Loucy (cell line): ENCODE measurements at regions not wholly inside any gene's neighbourhood (a gene's known extent, or its start where the extent isn't known, plus 50 kb on each side); places are given as distances from the start of the nearest gene placed in this dataset.

Experiments used
- H2AFZ ChIP-seq: fragments of 200-600 bp; sonication (generic); 2 replicates; pipeline ENCODE4 v1.6.0; 2016; ENCODE audit warnings: antibody characterized with exemption, mild to moderate bottlenecking, low read length, moderate library complexity
- H3F3A ChIP-seq: fragments of 200-600 bp; 2 replicates; pipeline ENCODE4 v1.6.0; 2016; ENCODE audit warnings: antibody characterized with exemption, low read depth, mild to moderate bottlenecking
- H3K27me3 ChIP-seq: fragments of 200-600 bp; sonication (generic); 2 replicates; pipeline ENCODE4 v1.6.1; 2014; ENCODE audit warnings: low read length, mild to moderate bottlenecking; ENCODE audit not compliant: insufficient read depth, poor library complexity, severe bottlenecking
- H3K36me3 ChIP-seq: fragments of 200-600 bp; sonication (generic); 2 replicates; pipeline ENCODE4 v1.6.1; 2016; ENCODE audit warnings: low read length; ENCODE audit not compliant: insufficient read depth
- H3K4me1 ChIP-seq: fragments of 200-600 bp; sonication (generic); 2 replicates; pipeline ENCODE4 v1.5.1; 2014; ENCODE audit warnings: low read length, mild to moderate bottlenecking; ENCODE audit not compliant: insufficient read depth, poor library complexity, severe bottlenecking
- H3K4me2 ChIP-seq: fragments of 200-600 bp; sonication (generic); 2 replicates; pipeline ENCODE4 v1.6.0; 2014; ENCODE audit warnings: antibody characterized with exemption, low read length, low read depth, mild to moderate bottlenecking; ENCODE audit not compliant: poor library complexity, severe bottlenecking
- H3K4me3 ChIP-seq: fragments of 200-600 bp; sonication (generic); 2 replicates; pipeline ENCODE4 v1.5.1; 2014; ENCODE audit warnings: low read length, mild to moderate bottlenecking, mixed read lengths; ENCODE audit not compliant: poor library complexity, severe bottlenecking
- H3K79me2 ChIP-seq: fragments of 200-600 bp; sonication (generic); 2 replicates; pipeline ENCODE4 v1.6.1; 2014; ENCODE audit warnings: low read length; ENCODE audit not compliant: insufficient read depth
- H3K9ac ChIP-seq: fragments of 200-600 bp; sonication (generic); 2 replicates; pipeline ENCODE4 v1.6.0; 2014; ENCODE audit warnings: mild to moderate bottlenecking, low read depth, low read length, moderate library complexity; ENCODE audit not compliant: poor library complexity, severe bottlenecking
- H3K9me2 ChIP-seq: fragments of 200-600 bp; sonication (generic); replicated peaks from 2 replicates; pipeline ENCODE4 v1.6.1; 2016; ENCODE audit warnings: low read depth, low read length, mixed read lengths
- H3K9me3 ChIP-seq: fragments of 200-600 bp; sonication (generic); 2 replicates; pipeline ENCODE4 v1.6.1; 2014; ENCODE audit warnings: mild to moderate bottlenecking, antibody characterized with exemption, low read length, low read depth; ENCODE audit not compliant: insufficient read depth
- H4K20me1 ChIP-seq: fragments of 200-600 bp; sonication (generic); 2 replicates; pipeline ENCODE4 v1.6.0; 2014; ENCODE audit warnings: antibody characterized with exemption, low read length, mild to moderate bottlenecking; ENCODE audit not compliant: insufficient read depth, poor library complexity, severe bottlenecking
- EZH2phosphoT487 ChIP-seq: fragments of 200-600 bp; IDR thresholded peaks from 2 replicates; pipeline ENCODE4 v1.6.1; 2018; ENCODE audit warnings: antibody characterized with exemption, mild to moderate bottlenecking, moderate library complexity, borderline replicate concordance
- TF ChIP-seq, protein P1 (sequence below): fragments of 200-600 bp; sonication (generic); conservative IDR thresholded peaks from 2 replicates; pipeline ENCODE4 v1.5.1; 2014; ENCODE audit warnings: mild to moderate bottlenecking, antibody characterized with exemption, low read length

DNA sequence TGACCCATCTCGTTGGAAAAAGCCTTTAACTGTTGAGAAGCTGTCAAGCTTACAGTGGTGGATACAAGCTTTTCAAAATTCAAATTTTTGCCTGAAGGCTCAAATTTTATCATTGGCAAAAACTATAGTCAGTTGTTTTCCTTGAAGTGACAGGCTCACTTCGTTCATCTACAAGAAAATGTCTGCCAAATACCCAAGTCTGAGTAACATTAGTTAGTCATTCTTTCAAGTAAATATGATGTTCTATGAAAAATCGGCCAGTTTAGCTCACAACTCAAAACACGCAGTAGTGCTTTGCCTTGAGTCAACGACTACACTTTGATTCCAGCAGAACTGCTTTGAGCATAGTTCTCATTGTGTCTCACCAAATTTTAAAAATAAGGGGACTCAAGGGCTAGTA lies 170.3 kb upstream of the MAMLD1 start:
- no peaks in the 10 kb centered on the region for H3K9me3 ChIP-seq
- TF ChIP-seq, protein P1, sequence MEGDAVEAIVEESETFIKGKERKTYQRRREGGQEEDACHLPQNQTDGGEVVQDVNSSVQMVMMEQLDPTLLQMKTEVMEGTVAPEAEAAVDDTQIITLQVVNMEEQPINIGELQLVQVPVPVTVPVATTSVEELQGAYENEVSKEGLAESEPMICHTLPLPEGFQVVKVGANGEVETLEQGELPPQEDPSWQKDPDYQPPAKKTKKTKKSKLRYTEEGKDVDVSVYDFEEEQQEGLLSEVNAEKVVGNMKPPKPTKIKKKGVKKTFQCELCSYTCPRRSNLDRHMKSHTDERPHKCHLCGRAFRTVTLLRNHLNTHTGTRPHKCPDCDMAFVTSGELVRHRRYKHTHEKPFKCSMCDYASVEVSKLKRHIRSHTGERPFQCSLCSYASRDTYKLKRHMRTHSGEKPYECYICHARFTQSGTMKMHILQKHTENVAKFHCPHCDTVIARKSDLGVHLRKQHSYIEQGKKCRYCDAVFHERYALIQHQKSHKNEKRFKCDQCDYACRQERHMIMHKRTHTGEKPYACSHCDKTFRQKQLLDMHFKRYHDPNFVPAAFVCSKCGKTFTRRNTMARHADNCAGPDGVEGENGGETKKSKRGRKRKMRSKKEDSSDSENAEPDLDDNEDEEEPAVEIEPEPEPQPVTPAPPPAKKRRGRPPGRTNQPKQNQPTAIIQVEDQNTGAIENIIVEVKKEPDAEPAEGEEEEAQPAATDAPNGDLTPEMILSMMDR, result no peak
- no peak for TF ChIP-seq EZH2phosphoT487
- peaks cover 3% of the 10 kb centered on the region for H3K4me1 ChIP-seq
- no peaks in the 10 kb centered on the region for H3K9me2 ChIP-seq
- no peaks in the 10 kb centered on the region for H3K27me3 ChIP-seq
- no peak overlapping the region for H3K4me2 ChIP-seq
- no peaks in the 10 kb centered on the region for H3K36me3 ChIP-seq
- no peak overlapping the region for H3K4me3 ChIP-seq
- no peak overlapping the region for H3K9ac ChIP-seq
- no peak overlapping the region for H2AFZ ChIP-seq
- H4K20me1 ChIP-seq, result no peaks in the 10 kb centered on the region
- H3F3A ChIP-seq, result no peaks in the 10 kb centered on the region
- H3K79me2 ChIP-seq, result no peaks in the 10 kb centered on the region

DNA sequence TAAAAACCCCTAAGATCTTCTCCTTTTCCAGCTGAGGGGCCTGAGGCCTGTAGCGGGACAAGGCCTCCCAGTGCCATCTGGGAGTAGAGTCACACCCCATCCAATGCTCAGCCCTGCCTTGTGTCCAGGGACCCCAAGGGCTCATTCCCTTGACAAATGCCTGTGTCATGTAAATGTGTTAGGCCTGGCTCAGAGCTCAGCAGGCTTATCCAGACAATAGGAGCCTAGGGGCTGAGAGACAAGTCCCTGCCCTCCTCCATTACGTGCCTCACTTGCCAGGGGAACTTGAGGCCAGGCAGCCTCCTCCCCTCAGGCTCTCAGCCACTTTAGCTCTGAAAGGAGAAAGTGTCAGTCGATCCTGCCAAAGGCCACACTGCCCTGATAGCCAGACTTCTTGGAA lies 166.8 kb upstream of the MAMLD1 start:
- no peak overlapping the region for H3K4me3 ChIP-seq
- no peaks in the 10 kb centered on the region for H3K27me3 ChIP-seq

DNA sequence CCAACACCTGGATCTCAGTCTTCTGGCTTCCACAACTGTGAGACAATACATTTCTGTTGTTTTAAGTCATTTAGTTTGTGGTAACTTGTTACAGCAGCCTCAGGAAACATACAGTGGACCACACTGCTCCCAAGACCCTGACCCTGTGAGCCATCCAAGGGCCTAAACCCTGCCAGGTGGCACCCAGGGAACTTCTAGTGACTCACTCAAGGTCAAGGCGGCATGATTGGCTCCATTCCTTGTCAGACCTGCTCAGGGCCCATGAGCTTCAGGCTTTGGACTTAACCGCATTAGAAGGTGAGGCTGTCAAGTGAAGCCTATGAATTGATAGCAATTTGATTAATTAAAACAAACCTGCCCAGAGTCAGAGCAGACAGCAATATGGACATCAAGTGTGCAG lies 165.7 kb upstream of the MAMLD1 start:
- no peaks in the 10 kb centered on the region for H3K9me2 ChIP-seq
- no peaks in the 10 kb centered on the region for H4K20me1 ChIP-seq
- H3K4me1 ChIP-seq, result peaks cover 27% of the 10 kb centered on the region
- no peaks in the 10 kb centered on the region for H3K36me3 ChIP-seq
- no peaks in the 10 kb centered on the region for H3K27me3 ChIP-seq
- TF ChIP-seq EZH2phosphoT487, result no peak
- TF ChIP-seq, protein P1, result no peak
- H3K4me3 ChIP-seq, result no peak overlapping the region
- no peaks in the 10 kb centered on the region for H3K9me3 ChIP-seq
- no peak overlapping the region for H3K9ac ChIP-seq
- no peaks in the 10 kb centered on the region for H3K79me2 ChIP-seq
- H3K4me2 ChIP-seq, result peak overlapping the region; percentile 37
- no peak overlapping the region for H2AFZ ChIP-seq
- no peaks in the 10 kb centered on the region for H3F3A ChIP-seq

More for the DNA sequence above, 166.8 kb upstream of the MAMLD1 start:
- TF ChIP-seq, protein P1, result no peak
- TF ChIP-seq EZH2phosphoT487, result no peak
- H3K79me2 ChIP-seq, result no peaks in the 10 kb centered on the region
- H3F3A ChIP-seq, result no peaks in the 10 kb centered on the region
- no peaks in the 10 kb centered on the region for H3K9me3 ChIP-seq
- no peaks in the 10 kb centered on the region for H3K36me3 ChIP-seq
- H4K20me1 ChIP-seq, result no peaks in the 10 kb centered on the region
- no peak overlapping the region for H2AFZ ChIP-seq
- H3K9ac ChIP-seq, result no peak overlapping the region
- no peaks in the 10 kb centered on the region for H3K9me2 ChIP-seq
- no peak overlapping the region for H3K4me2 ChIP-seq
- H3K4me1 ChIP-seq, result peaks cover 27% of the 10 kb centered on the region
